WTC11 (cell line): ENCODE measurements at regions not wholly inside any gene's neighbourhood (a gene's known extent, or its start where the extent isn't known, plus 50 kb on each side); places are given as distances from the start of the nearest gene placed in this dataset.
A peak's percentile ranks its signal among the peaks of the same experiment; 100 is the strongest.

ENCODE experiments used
- ATAC-seq: fragments of 200-7000 bp; cut with Tn5 transposase; 2 replicates; pipeline ENCODE4 v1.10.0; 2021; ENCODE audit warnings: mild to moderate bottlenecking, moderate library complexity
- CTCF ChIA-PET: fragments of 300-600 bp; sonication (Branson Sonifier 250); formaldehyde crosslinking; loops from one replicate; lab custom pipeline; 2021; ENCODE audit warnings: antibody characterized with exemption; lab: Charles Lee
- POLR2A ChIA-PET: fragments of 350-600 bp; sonication (Branson Sonifier 250); formaldehyde crosslinking; loops from one replicate; lab custom pipeline; 2021; ENCODE audit warnings: antibody characterized with exemption; lab: Charles Lee
- DNase-seq: peaks from one replicate; pipeline ENCODE4 v3.0.0; 2021; ENCODE audit warnings: low spot score
- H3K27ac Mint-ChIP-seq: 2 replicates; pipeline ENCODE4 v1.8.0; 2021; ENCODE audit warnings: mixed read lengths
- H3K27me3 Mint-ChIP-seq: 2 replicates; pipeline ENCODE4 v1.8.0; 2021; ENCODE audit warnings: low read depth, mild to moderate bottlenecking, moderate library complexity, mixed read lengths
- H3K36me3 Mint-ChIP-seq: 2 replicates; pipeline ENCODE4 v1.8.0; 2021; ENCODE audit warnings: mixed read lengths
- H3K4me1 Mint-ChIP-seq: 2 replicates; pipeline ENCODE4 v1.8.0; 2022; ENCODE audit warnings: mixed read lengths
- H3K4me3 Mint-ChIP-seq: 2 replicates; pipeline ENCODE4 v1.8.0; 2021; ENCODE audit warnings: mild to moderate bottlenecking, moderate library complexity, mixed read lengths
- H3K9me3 Mint-ChIP-seq: 2 replicates; pipeline ENCODE4 v1.8.0; 2021; ENCODE audit warnings: mixed read lengths
- AFF4 ChIP-seq: sonication (generic); formaldehyde crosslinking; IDR thresholded peaks from 2 replicates; pipeline ENCODE4 v1.8.1; 2023; ENCODE audit warnings: mild to moderate bottlenecking, missing genetic modification reagents, borderline replicate concordance
- ATF1 ChIP-seq: sonication (generic); formaldehyde crosslinking; IDR thresholded peaks from 2 replicates; pipeline ENCODE4 v1.8.1; 2023; ENCODE audit warnings: mild to moderate bottlenecking, moderate library complexity, missing genetic modification reagents
- ATF2 ChIP-seq: sonication (generic); formaldehyde crosslinking; IDR thresholded peaks from 2 replicates; pipeline ENCODE4 v1.8.1; 2022; ENCODE audit warnings: low read depth, missing genetic modification reagents, borderline replicate concordance
- CREB1 ChIP-seq: sonication (generic); formaldehyde crosslinking; IDR thresholded peaks from 2 replicates; pipeline ENCODE4 v1.8.0; 2023; ENCODE audit warnings: mild to moderate bottlenecking, missing genetic modification reagents
- E2F1 ChIP-seq: sonication (generic); formaldehyde crosslinking; IDR thresholded peaks from 2 replicates; pipeline ENCODE4 v1.8.0; 2022; ENCODE audit warnings: mild to moderate bottlenecking, missing genetic modification reagents
- E2F5 ChIP-seq: sonication (generic); formaldehyde crosslinking; IDR thresholded peaks from 2 replicates; pipeline ENCODE4 v1.8.1; 2022; ENCODE audit warnings: mild to moderate bottlenecking, moderate library complexity, missing genetic modification reagents
- IRF1 ChIP-seq: sonication (generic); formaldehyde crosslinking; IDR thresholded peaks from 2 replicates; pipeline ENCODE4 v1.8.0; 2023; ENCODE audit warnings: missing genetic modification reagents
- JUN ChIP-seq: sonication (generic); formaldehyde crosslinking; IDR thresholded peaks from 2 replicates; pipeline ENCODE4 v1.8.0; 2023; ENCODE audit warnings: mild to moderate bottlenecking, missing genetic modification reagents
- NR1H2 ChIP-seq: sonication (generic); formaldehyde crosslinking; IDR thresholded peaks from 2 replicates; pipeline ENCODE4 v1.9.0; 2021; ENCODE audit warnings: mild to moderate bottlenecking, moderate library complexity, missing genetic modification reagents
- OVOL2 ChIP-seq: fragments of 250-450 bp; sonication (Bioruptor Pico); IDR thresholded peaks from 2 replicates; pipeline ENCODE4 v1.9.0; 2021; ENCODE audit warnings: mild to moderate bottlenecking, borderline replicate concordance
- PREB ChIP-seq: sonication (generic); formaldehyde crosslinking; IDR thresholded peaks from 2 replicates; pipeline ENCODE4 v1.8.1; 2022; ENCODE audit warnings: mild to moderate bottlenecking, missing genetic modification reagents, moderate library complexity, borderline replicate concordance
- SMAD3 ChIP-seq: sonication (generic); formaldehyde crosslinking; IDR thresholded peaks from 2 replicates; pipeline ENCODE4 v1.8.0; 2022; ENCODE audit warnings: missing genetic modification reagents, mild to moderate bottlenecking, borderline replicate concordance
- SMAD4 ChIP-seq: sonication (generic); formaldehyde crosslinking; IDR thresholded peaks from 2 replicates; pipeline ENCODE4 v1.8.0; 2022; ENCODE audit warnings: mild to moderate bottlenecking, missing genetic modification reagents
- ZMAT4 ChIP-seq: fragments of 250-450 bp; sonication (Bioruptor Pico); IDR thresholded peaks from 2 replicates; pipeline ENCODE4 v1.9.0; 2021; ENCODE audit warnings: mild to moderate bottlenecking
- ZNF138 ChIP-seq: sonication (generic); formaldehyde crosslinking; conservative IDR thresholded peaks from 2 replicates; pipeline ENCODE4 v1.8.1; 2022; ENCODE audit warnings: mild to moderate bottlenecking, moderate library complexity, missing genetic modification reagents
- ZNF532 ChIP-seq: fragments of 250-450 bp; sonication (Bioruptor Pico); IDR thresholded peaks from 2 replicates; pipeline ENCODE4 v1.9.0; 2021; ENCODE audit warnings: mild to moderate bottlenecking, borderline replicate concordance
- ZNF671 ChIP-seq: fragments of 250-450 bp; sonication (Bioruptor Pico); IDR thresholded peaks from 2 replicates; pipeline ENCODE4 v1.8.0; 2021; ENCODE audit warnings: mild to moderate bottlenecking

- peaks cover 9% of the 10 kb centered on the region; the same call in 1 of the 2 replicates for H3K27me3 Mint-ChIP-seq
- ChIA-PET POLR2A (no interaction called here), CTCF (no interaction called here)
- peaks cover 19% of the 10 kb centered on the region for H3K36me3 Mint-ChIP-seq
- DNase-seq: no peak
- H3K27ac Mint-ChIP-seq: no peak overlapping the region
- H3K9me3 Mint-ChIP-seq: peaks cover 40% of the 10 kb centered on the region
- TF ChIP-seq E2F5 (CRISPR knock-in tag) (no peak), OVOL2 (CRISPR knock-in tag) (no peak), SMAD4 (CRISPR knock-in tag) (no peak), ZNF138 (CRISPR knock-in tag) (no peak), E2F1 (CRISPR knock-in tag) (no peak), CREB1 (CRISPR knock-in tag) (no peak), PREB (no peak), ATF1 (CRISPR knock-in tag) (no peak), ATF2 (no peak), AFF4 (no peak)
- TF ChIP-seq, all 79 proteins: peak for 0
- no peak for ATAC-seq
- H3K4me1 Mint-ChIP-seq: no peaks in the 10 kb centered on the region
- H3K4me3 Mint-ChIP-seq: no peak overlapping the region
Observed at GRCh38 chr3:135393898-135394525, 571.5 kb upstream of the PPP2R3A start.

- POLR2A ChIA-PET: no interaction called here
- Mint-ChIP-seq H3K9me3 (no peaks in the 10 kb centered on the region), H3K27ac (peak overlapping the region; percentile 71; the same call in 1 of the 2 replicates), H3K36me3 (no peaks in the 10 kb centered on the region), H3K4me1 (peaks cover 12% of the 10 kb centered on the region), H3K27me3 (no peaks in the 10 kb centered on the region)
- CTCF ChIA-PET: interaction anchor here (0.6 to 1.6 kb wide), 7 partner anchors 35 to 618 kb away, joined by 3 to 8 read pairs (median 4); partner anchors contain the start of gene EPHB1
- peak; percentile 96 for ATAC-seq
- TF ChIP-seq ZNF671 (CRISPR knock-in tag) (no peak), JUN (CRISPR knock-in tag) (no peak)
- TF ChIP-seq, all 79 proteins: peak for 0
- peak; percentile 28 for DNase-seq
- no peak overlapping the region for H3K4me3 Mint-ChIP-seq
Observed at GRCh38 chr3:135412475-135412874, 553.1 kb upstream of the PPP2R3A start.

- Mint-ChIP-seq H3K9me3 (no peaks in the 10 kb centered on the region), H3K4me1 (peaks cover 12% of the 10 kb centered on the region), H3K27ac (no peak overlapping the region), H3K27me3 (no peaks in the 10 kb centered on the region), H3K36me3 (no peaks in the 10 kb centered on the region), H3K4me3 (no peak overlapping the region)
- POLR2A ChIA-PET: no interaction called here
- ATAC-seq (no peak), DNase-seq (no peak)
- CTCF ChIA-PET: no interaction called here
- TF ChIP-seq NR1H2 (no peak), ZNF532 (CRISPR knock-in tag) (no peak), IRF1 (CRISPR knock-in tag) (no peak), SMAD3 (CRISPR knock-in tag) (no peak), ZMAT4 (CRISPR knock-in tag) (no peak)
Observed at GRCh38 chr3:135416182-135416581, 549.3 kb upstream of the PPP2R3A start.
